ENCODE measurements at regions not wholly inside any gene's neighbourhood (a gene's known extent, or its start where the extent isn't known, plus 50 kb on each side); places are given as distances from the start of the nearest gene placed in this dataset.

DNA sequence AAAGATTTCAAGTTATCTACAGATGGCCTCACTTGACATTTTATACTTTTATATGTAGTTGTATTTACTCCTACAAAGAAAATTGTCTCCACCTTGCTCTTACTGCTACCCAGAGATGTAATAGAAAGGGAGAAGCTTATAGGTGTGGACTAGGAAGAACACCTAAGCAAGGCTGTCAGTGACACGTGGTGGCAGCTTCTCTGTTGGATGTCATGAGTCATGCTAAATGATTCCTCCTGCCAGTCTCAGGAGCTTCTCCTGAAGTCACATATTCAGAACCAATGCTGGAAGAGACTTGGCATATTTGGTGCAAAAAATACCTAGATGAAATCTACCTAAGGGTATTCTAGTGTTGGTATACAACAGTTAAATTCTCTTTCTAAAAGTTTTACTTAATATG, 184.7 kb downstream of the LRRC3B start:
- TF ChIP-seq SIN3A (IDR thresholded peaks at IDR 0.05; ENCODE audit: borderline replicate concordance, insufficient read depth, low read length) = no peak
- no peak for TF ChIP-seq POLR2AphosphoS5 (IDR thresholded peaks at IDR 0.05; ENCODE audit: low read depth, low read length)
